ENCODE measurements at regions not wholly inside any gene's neighbourhood (a gene's known extent, or its start where the extent isn't known, plus 50 kb on each side); places are given as distances from the start of the nearest gene placed in this dataset.

GRCh38 chr4:141465171-141465570 is 171.2 kb upstream of the IL15 start:
- WGBS, 2 experiments (ENCODE audit: extremely low coverage in 1 of 2, insufficient coverage in 1 of 2, insufficient read length in 1 of 2, insufficient replicate concordance in 2 of 2, low coverage in 1 of 2, low lambda C conversion rate in 2 of 2, missing lambda C conversion rate in 1 of 2), result 89% methylated on average over 6 of the region's 6 CpGs; no CpG with 5 or more reads in 1 of the 2 experiments
- no peaks in the 10 kb centered on the region for H3K4me1 ChIP-seq (replicated peaks in 1 of 4; ENCODE audit: control insufficient read depth in 3 of 4, insufficient read depth in 4 of 4, low read length in 3 of 4)
- ChIA-PET CTCF (ENCODE audit: partially characterized antibody) (no interaction called here), POLR2A (ENCODE audit: partially characterized antibody) (no interaction called here)
- H3K36me3 ChIP-seq (ENCODE audit: control insufficient read depth in 2 of 4, insufficient read depth in 4 of 4, low read length in 3 of 4), result no peaks in the 10 kb centered on the region
- H4K5ac ChIP-seq (ENCODE audit: insufficient read length, low read depth, low read length), result no peak overlapping the region
- H2AFZ ChIP-seq (ENCODE audit: low read length), result no peak overlapping the region
- no peak overlapping the region for H2BK5ac ChIP-seq (ENCODE audit: low read depth, low read length)
- no peak overlapping the region for H3K56ac ChIP-seq (replicated peaks; ENCODE audit: insufficient read length, low read depth, low read length)
- no peaks in the 10 kb centered on the region for H3K79me2 ChIP-seq (ENCODE audit: control insufficient read depth in 1 of 2, insufficient read depth in 2 of 2, low read length in 2 of 2)
- no peaks in the 10 kb centered on the region for H3K9me3 ChIP-seq (ENCODE audit: insufficient read depth in 2 of 2, low read depth in 1 of 2, low read length in 1 of 2)
- DNase-seq (ENCODE audit: low read depth in 1 of 2, low spot score in 2 of 2) (no peak), FAIRE-seq (no peak)
- H2AK5ac ChIP-seq (ENCODE audit: low read depth, low read length), result no peak overlapping the region
- H4K8ac ChIP-seq (ENCODE audit: extremely low read depth, insufficient read depth, low read length), result no peak overlapping the region
- H3K79me1 ChIP-seq (ENCODE audit: low read depth, low read length), result no peaks in the 10 kb centered on the region
- H3K14ac ChIP-seq (ENCODE audit: insufficient read length), result no peak overlapping the region
- no peaks in the 10 kb centered on the region for H4K20me1 ChIP-seq (replicated peaks in 1 of 2; ENCODE audit: control insufficient read depth in 1 of 2, insufficient read depth in 2 of 2, low read length in 2 of 2)
- no peak overlapping the region for H4K91ac ChIP-seq (replicated peaks; ENCODE audit: insufficient read length, low read length)
- H2BK120ac ChIP-seq (replicated peaks; ENCODE audit: low read depth, low read length), result no peak overlapping the region
- H3K23ac ChIP-seq (ENCODE audit: insufficient read length), result no peak overlapping the region
- H3K9ac ChIP-seq (replicated peaks in 1 of 4; ENCODE audit: extremely low read depth in 1 of 4, low read depth in 3 of 4, low read length in 3 of 4), result no peak overlapping the region
- no peak overlapping the region for H2BK20ac ChIP-seq (ENCODE audit: low read length)
- no peaks in the 10 kb centered on the region for H3K27me3 ChIP-seq (replicated peaks in 1 of 4; ENCODE audit: control insufficient read depth in 3 of 4, extremely low read depth in 1 of 4, insufficient read depth in 3 of 4, low read length in 3 of 4)
- no peak overlapping the region for H2BK12ac ChIP-seq (ENCODE audit: low read depth, low read length)
- H3K4me2 ChIP-seq (ENCODE audit: insufficient read depth in 1 of 2, low read depth in 2 of 2, low read length in 2 of 2), result no peak overlapping the region
- no peak overlapping the region for H3K4me3 ChIP-seq (ENCODE audit: extremely low read depth in 1 of 4, insufficient read depth in 2 of 4, low read depth in 3 of 4, low read length in 4 of 4)
- H3K23me2 ChIP-seq (ENCODE audit: low read depth, low read length), result no peaks in the 10 kb centered on the region
- H3K4ac ChIP-seq (replicated peaks; ENCODE audit: insufficient read length, low read depth, low read length), result no peak overlapping the region
- no peak overlapping the region for H3K18ac ChIP-seq (ENCODE audit: extremely low read depth, low read length)
- H2BK15ac ChIP-seq (ENCODE audit: low read length), result no peak overlapping the region
- H3K27ac ChIP-seq (ENCODE audit: low read depth, low read length), result no peak overlapping the region
- TF ChIP-seq EZH2 (IDR thresholded peaks at IDR 0.05; ENCODE audit: low read depth, low read length, severe bottlenecking), result no peak
- no peak for TF ChIP-seq RAD21 (IDR thresholded peaks at IDR 0.05 in 1 of 2, conservative IDR thresholded peaks at IDR 0.05 in 1 of 2; ENCODE audit: low read depth in 2 of 2, low read length in 2 of 2)
- no peak for TF ChIP-seq HDAC2 (IDR thresholded peaks at IDR 0.05; ENCODE audit: borderline replicate concordance in 1 of 2, low read depth in 2 of 2, low read length in 2 of 2)
- TF ChIP-seq CEBPB (IDR thresholded peaks at IDR 0.05; ENCODE audit: low read depth, low read length), result no peak
- no peak for TF ChIP-seq FOSL1 (IDR thresholded peaks at IDR 0.05; ENCODE audit: insufficient read depth, low read depth, low read length)
- TF ChIP-seq KDM5A (IDR thresholded peaks at IDR 0.05; ENCODE audit: low read length), result no peak
- no peak for TF ChIP-seq CHD1 (IDR thresholded peaks at IDR 0.05; ENCODE audit: low read depth, low read length)
- TF ChIP-seq TCF12 (IDR thresholded peaks at IDR 0.05; ENCODE audit: low read depth, low read length), result no peak
- no peak for TF ChIP-seq SRF (IDR thresholded peaks at IDR 0.05; ENCODE audit: low read depth, low read length)
- no peak for TF ChIP-seq ATF2 (IDR thresholded peaks at IDR 0.05; ENCODE audit: low read length)
- no peak for TF ChIP-seq GABPA (IDR thresholded peaks at IDR 0.05; ENCODE audit: borderline replicate concordance, insufficient read depth, low read length)
- no peak for TF ChIP-seq PHF8 (conservative IDR thresholded peaks at IDR 0.05; ENCODE audit: low read depth, low read length)
- no peak for TF ChIP-seq SIRT6 (IDR thresholded peaks at IDR 0.05; ENCODE audit: low read length)
- TF ChIP-seq TEAD4 (IDR thresholded peaks at IDR 0.05; ENCODE audit: low read depth, low read length), result no peak

All from H1 (cell line).